ENCODE measurements at regions not wholly inside any gene's neighbourhood (a gene's known extent, or its start where the extent isn't known, plus 50 kb on each side); places are given as distances from the start of the nearest gene placed in this dataset.

GRCh38 chr20:40746251-40746650, 57.2 kb upstream of the MAFB start:
- no peak for TF ChIP-seq CTCF (conservative IDR thresholded peaks at IDR 0.05; ENCODE audit: low read depth)
- ChIA-PET POLR2A (ENCODE audit: low non-redundant PET) (no interaction called here), CTCF (interaction anchor here (1.5 kb wide), 1 partner anchor 217 kb away, joined by 7 read pairs; no protein-coding TSS in a partner anchor)
- H3K27ac ChIP-seq = no peak overlapping the region
- no peak for DNase-seq (ENCODE audit: low spot score)

GRCh38 chr20:40748182-40748581, 59.1 kb upstream of the MAFB start:
- ChIA-PET POLR2A (ENCODE audit: low non-redundant PET) (no interaction called here), CTCF (no interaction called here)
- no peak for DNase-seq (ENCODE audit: low spot score)
- H3K27ac ChIP-seq = no peak overlapping the region
- no peak for TF ChIP-seq CTCF (conservative IDR thresholded peaks at IDR 0.05; ENCODE audit: low read depth)

GRCh38 chr20:40749985-40750506, 61.0 kb upstream of the MAFB start:
- ChIA-PET CTCF (interaction anchor here (1.6 kb wide), 1 partner anchor 9 kb away, joined by 6 read pairs; no protein-coding TSS in a partner anchor), POLR2A (ENCODE audit: low non-redundant PET) (no interaction called here)
- no peak for DNase-seq (ENCODE audit: low spot score)
- no peak overlapping the region for H3K27ac ChIP-seq
- TF ChIP-seq CTCF (conservative IDR thresholded peaks at IDR 0.05; ENCODE audit: low read depth) = no peak

- no peak for DNase-seq (ENCODE audit: low spot score)
- H3K27ac ChIP-seq = no peak overlapping the region
- CTCF ChIA-PET = no interaction called here
Measured at GRCh38 chr20:40750541-40751035, 61.6 kb upstream of the MAFB start.

GRCh38 chr20:40753472-40753871, 64.4 kb upstream of the MAFB start:
- CTCF ChIA-PET = interaction anchor here (1.0 to 1.4 kb wide), 2 partner anchors 10 to 12 kb away, joined by 3 read pairs; no protein-coding TSS in a partner anchor
- TF ChIP-seq CTCF (conservative IDR thresholded peaks at IDR 0.05; ENCODE audit: low read depth) = no peak
- POLR2A ChIA-PET (ENCODE audit: low non-redundant PET) = no interaction called here
- no peak for DNase-seq (ENCODE audit: low spot score)
- no peak overlapping the region for H3K27ac ChIP-seq

More at GRCh38 chr20:40750541-40751035, 61.6 kb upstream of the MAFB start:
- TF ChIP-seq CTCF (conservative IDR thresholded peaks at IDR 0.05; ENCODE audit: low read depth) = no peak
- POLR2A ChIA-PET (ENCODE audit: low non-redundant PET) = no interaction called here

GRCh38 chr20:40754339-40754943, 65.4 kb upstream of the MAFB start:
- TF ChIP-seq CTCF (conservative IDR thresholded peaks at IDR 0.05; ENCODE audit: low read depth) = no peak
- ChIA-PET POLR2A (ENCODE audit: low non-redundant PET) (no interaction called here), CTCF (interaction anchor here (0.7 kb wide), 2 partner anchors 1216 to 1674 kb away, joined by 5 read pairs; no protein-coding TSS in a partner anchor)
- H3K27ac ChIP-seq = no peak overlapping the region
- no peak for DNase-seq (ENCODE audit: low spot score)

Data from RWPE1 (cell line).